RPMI8226 (cell line): ENCODE measurements at regions not wholly inside any gene's neighbourhood (a gene's known extent, or its start where the extent isn't known, plus 50 kb on each side); places are given as distances from the start of the nearest gene placed in this dataset.

ENCODE experiments used
- DNase-seq: peaks from one replicate; pipeline ENCODE4 v3.0.0-alpha.2; 2015

GRCh38 chr1:217311269-217311668 is 319.6 kb downstream of the GPATCH2 start:
- no peak for DNase-seq

GRCh38 chr1:217281332-217281731 is 349.6 kb downstream of the GPATCH2 start:
- DNase-seq = no peak

- no peak for DNase-seq
Measured at GRCh38 chr1:217275655-217276398, 355.1 kb downstream of the GPATCH2 start.

- DNase-seq = no peak
Measured at GRCh38 chr1:217274927-217275654, 355.8 kb downstream of the GPATCH2 start.

GRCh38 chr1:217274416-217274815 is 356.5 kb downstream of the GPATCH2 start:
- no peak for DNase-seq

- DNase-seq = no peak
Measured at GRCh38 chr1:217273866-217274265, 357.0 kb downstream of the GPATCH2 start.

GRCh38 chr1:217272385-217272784 is 358.5 kb downstream of the GPATCH2 start:
- DNase-seq = no peak

GRCh38 chr1:217270101-217270500 is 360.8 kb downstream of the GPATCH2 start:
- no peak for DNase-seq

- no peak for DNase-seq
Measured at GRCh38 chr1:217268058-217268457, 362.8 kb downstream of the GPATCH2 start.

- no peak for DNase-seq
Measured at GRCh38 chr1:217261636-217262035, 369.3 kb downstream of the GPATCH2 start.

- no peak for DNase-seq
Measured at GRCh38 chr1:217260676-217261075, 370.2 kb downstream of the GPATCH2 start.

- DNase-seq = no peak
Measured at GRCh38 chr1:217253985-217254384, 376.9 kb downstream of the GPATCH2 start.

- DNase-seq = no peak
Measured at GRCh38 chr1:217253351-217253750, 377.5 kb downstream of the GPATCH2 start.

GRCh38 chr1:217251121-217251520 is 379.8 kb downstream of the GPATCH2 start:
- DNase-seq = no peak

- DNase-seq = no peak
Measured at GRCh38 chr1:217249857-217250256, 381.0 kb downstream of the GPATCH2 start.

GRCh38 chr1:217244971-217245370 is 385.9 kb downstream of the GPATCH2 start:
- no peak for DNase-seq

GRCh38 chr1:217240656-217241055 is 390.2 kb downstream of the GPATCH2 start:
- DNase-seq = no peak

- DNase-seq = no peak
Measured at GRCh38 chr1:217238945-217239344, 391.9 kb downstream of the GPATCH2 start.

- DNase-seq = no peak
Measured at GRCh38 chr1:217230412-217230811, 400.5 kb downstream of the GPATCH2 start.

GRCh38 chr1:217228689-217229088 is 402.2 kb downstream of the GPATCH2 start:
- DNase-seq = no peak

GRCh38 chr1:217224201-217224600 is 406.7 kb downstream of the GPATCH2 start:
- no peak for DNase-seq

GRCh38 chr1:217214551-217214950 is 416.3 kb downstream of the GPATCH2 start:
- DNase-seq = no peak

- no peak for DNase-seq
Measured at GRCh38 chr1:217211486-217211885, 419.4 kb downstream of the GPATCH2 start.

- DNase-seq = no peak
Measured at GRCh38 chr1:217205578-217205977, 425.3 kb downstream of the GPATCH2 start.

- no peak for DNase-seq
Measured at GRCh38 chr1:217196616-217197015, 434.3 kb downstream of the GPATCH2 start.
